Esophagus muscularis mucosa (tissue), 4 donors: ENCODE measurements at regions not wholly inside any gene's neighbourhood (a gene's known extent, or its start where the extent isn't known, plus 50 kb on each side); places are given as distances from the start of the nearest gene placed in this dataset.
"Not testable (repeated sequence)": the region's sequence is repeated elsewhere in the genome, so short reads cannot be mapped to it uniquely, and the experiment has no call there.

ENCODE experiments used
- DNase-seq: peaks from one replicate; pipeline ENCODE4 v3.0.0-alpha.2; 2017; ENCODE audit errors: extremely low spot score
- H3K27ac ChIP-seq, 4 donors: fragments of 200-600 bp; sonication (generic); replicated peaks in 1 of 4; 1 replicate in 3 of 4; 2 replicates in 1 of 4; pipeline ENCODE4 v1.5.1; 2016 to 2019; ENCODE audit warnings: mild to moderate bottlenecking in 1 of 4
- H3K27me3 ChIP-seq, 4 donors: fragments of 200-600 bp; sonication (generic); one replicate each; pipeline versions ENCODE4 v1.5.1 to v1.6.0; 2016 to 2019
- H3K36me3 ChIP-seq, 4 donors: fragments of 200-600 bp; sonication (generic); one replicate each; pipeline ENCODE4 v1.5.1; 2016 to 2019
- H3K4me1 ChIP-seq, 4 donors: fragments of 200-600 bp; sonication (generic); one replicate each; pipeline ENCODE4 v1.5.1; 2016 to 2019
- H3K4me3 ChIP-seq, 4 donors: fragments of 200-600 bp; sonication (generic); 1 replicate in 2 of 4; 2 replicates in 2 of 4; pipeline ENCODE4 v1.5.1; 2016 to 2019; ENCODE audit warnings: mild to moderate bottlenecking in 4 of 4, moderate library complexity in 1 of 4
- H3K9me3 ChIP-seq, 4 donors: fragments of 200-600 bp; sonication (generic); 1 replicate in 3 of 4; 2 replicates in 1 of 4; pipeline ENCODE4 v1.5.1; 2016 to 2019
- EP300 ChIP-seq: sonication (generic); formaldehyde crosslinking; IDR thresholded peaks from one replicate; pipeline ENCODE4 v1.6.1; 2017; ENCODE audit warnings: antibody characterized with exemption
- POLR2A ChIP-seq: fragments of 450-650 bp; IDR thresholded peaks from one replicate; pipeline ENCODE4 v1.6.1; 2017; ENCODE audit warnings: antibody characterized with exemption, moderate library complexity, mild to moderate bottlenecking, low read depth
- POLR2AphosphoS5 ChIP-seq, 2 donors: sonication (generic); formaldehyde crosslinking; IDR thresholded peaks; one replicate each; pipeline ENCODE4 v1.6.1; 2017; ENCODE audit warnings: antibody characterized with exemption in 2 of 2
- WGBS: methylation state at CpG from one replicate; pipeline ENCODE4 v1.1.5; 2018; 5-methylcytosine and 5-hydroxymethylcytosine counted together
- intact Hi-C: fragments of 100-400 bp; cut with DNase I; formaldehyde crosslinking; loops from one replicate; pipeline ENCODE4 v1.15.1; 2023
- TF ChIP-seq, protein P1 (sequence below), 3 experiments: fragments of 200-600 bp in 2 of 3; fragments of 450-650 bp in 1 of 3; sonication (generic) in 2 of 3; IDR thresholded peaks; one replicate each; pipeline ENCODE4 v1.5.1; 2017 to 2019; ENCODE audit warnings: antibody characterized with exemption in 3 of 3, mild to moderate bottlenecking in 2 of 3, moderate library complexity in 1 of 3

DNA sequence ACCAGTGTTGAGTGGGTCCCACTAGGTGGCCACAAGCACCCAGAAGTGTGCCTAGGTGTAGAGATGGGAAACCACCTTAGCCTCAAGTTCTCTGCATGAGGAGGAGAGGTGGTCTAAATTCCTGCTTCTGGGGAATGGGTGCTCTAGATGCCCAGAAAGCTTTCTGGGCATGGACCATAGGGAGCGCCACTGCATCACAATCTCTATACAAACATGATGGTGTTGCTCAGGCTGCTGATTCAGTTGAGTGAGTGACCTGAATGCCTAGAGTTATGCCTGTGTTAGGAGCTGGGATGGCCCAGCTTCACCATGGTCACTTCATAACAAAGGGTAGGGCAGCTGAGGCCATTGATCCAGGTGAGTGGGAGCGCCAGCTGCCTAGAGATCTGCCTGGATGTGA, 667.9 kb upstream of the ARRDC3 start:
- no peak for TF ChIP-seq POLR2A
- TF ChIP-seq, protein P1, sequence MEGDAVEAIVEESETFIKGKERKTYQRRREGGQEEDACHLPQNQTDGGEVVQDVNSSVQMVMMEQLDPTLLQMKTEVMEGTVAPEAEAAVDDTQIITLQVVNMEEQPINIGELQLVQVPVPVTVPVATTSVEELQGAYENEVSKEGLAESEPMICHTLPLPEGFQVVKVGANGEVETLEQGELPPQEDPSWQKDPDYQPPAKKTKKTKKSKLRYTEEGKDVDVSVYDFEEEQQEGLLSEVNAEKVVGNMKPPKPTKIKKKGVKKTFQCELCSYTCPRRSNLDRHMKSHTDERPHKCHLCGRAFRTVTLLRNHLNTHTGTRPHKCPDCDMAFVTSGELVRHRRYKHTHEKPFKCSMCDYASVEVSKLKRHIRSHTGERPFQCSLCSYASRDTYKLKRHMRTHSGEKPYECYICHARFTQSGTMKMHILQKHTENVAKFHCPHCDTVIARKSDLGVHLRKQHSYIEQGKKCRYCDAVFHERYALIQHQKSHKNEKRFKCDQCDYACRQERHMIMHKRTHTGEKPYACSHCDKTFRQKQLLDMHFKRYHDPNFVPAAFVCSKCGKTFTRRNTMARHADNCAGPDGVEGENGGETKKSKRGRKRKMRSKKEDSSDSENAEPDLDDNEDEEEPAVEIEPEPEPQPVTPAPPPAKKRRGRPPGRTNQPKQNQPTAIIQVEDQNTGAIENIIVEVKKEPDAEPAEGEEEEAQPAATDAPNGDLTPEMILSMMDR (IDR thresholded peaks at IDR 0.05) = no peak
- no peak for TF ChIP-seq POLR2AphosphoS5 (IDR thresholded peaks at IDR 0.05)
- TF ChIP-seq EP300 = no peak
- 96% methylated on average over 2 of the region's 2 CpGs for WGBS
- no peak for DNase-seq
- no peak overlapping the region for H3K27ac ChIP-seq
- no peaks in the 10 kb centered on the region for H3K9me3 ChIP-seq
- no peaks in the 10 kb centered on the region for H3K4me1 ChIP-seq
- H3K36me3 ChIP-seq = no peaks in the 10 kb centered on the region
- intact Hi-C loops = no loop called here
- no peak overlapping the region for H3K4me3 ChIP-seq
- H3K27me3 ChIP-seq = no peaks in the 10 kb centered on the region

DNA sequence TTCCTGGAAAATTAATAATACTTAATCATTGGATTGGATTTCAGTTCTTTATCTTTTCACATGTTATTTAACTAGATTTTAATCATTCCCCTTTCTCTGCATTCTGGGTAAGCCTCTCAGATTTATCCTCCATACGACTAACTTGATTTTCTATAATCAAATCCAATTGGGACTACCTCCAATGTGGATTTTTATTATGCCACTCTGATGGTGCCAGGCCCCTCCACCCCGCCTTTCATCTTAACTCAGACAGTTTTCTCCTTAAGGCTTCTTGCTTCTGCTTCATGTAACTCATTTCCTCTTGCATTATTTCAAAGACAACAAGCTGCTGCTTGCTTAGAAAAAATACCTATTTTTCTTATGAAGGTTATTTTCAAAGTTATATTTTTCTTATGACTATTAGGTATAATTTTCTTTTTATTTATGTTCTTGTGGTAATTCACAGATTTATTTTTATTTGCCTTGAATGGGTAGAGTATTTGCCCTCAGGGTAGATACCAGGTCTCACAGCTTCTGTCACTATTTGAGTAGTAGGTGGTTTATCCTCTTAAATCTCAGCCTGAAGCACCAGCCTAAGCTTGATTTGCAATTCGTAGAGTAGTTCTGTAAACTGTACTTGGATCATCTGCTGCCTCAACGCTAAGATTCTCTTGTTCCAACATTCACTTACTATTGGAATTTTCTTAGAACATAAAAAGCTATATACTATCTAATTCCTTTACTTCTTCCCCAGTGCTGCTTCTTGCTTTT, 659.0 kb upstream of the ARRDC3 start:
- H3K36me3 ChIP-seq = no peaks in the 10 kb centered on the region
- no peak overlapping the region for H3K4me3 ChIP-seq
- no peaks in the 10 kb centered on the region for H3K4me1 ChIP-seq
- H3K9me3 ChIP-seq = no peaks in the 10 kb centered on the region
- TF ChIP-seq, protein P1 (IDR thresholded peaks at IDR 0.05) = no peak
- TF ChIP-seq EP300 = no peak
- no peak for TF ChIP-seq POLR2A
- no peak for TF ChIP-seq POLR2AphosphoS5 (IDR thresholded peaks at IDR 0.05)
- H3K27me3 ChIP-seq = no peaks in the 10 kb centered on the region
- no peak overlapping the region for H3K27ac ChIP-seq
- DNase-seq = no peak
- WGBS = 73% methylated on average over 4 of the region's 4 CpGs
- intact Hi-C loops = no loop called here

DNA sequence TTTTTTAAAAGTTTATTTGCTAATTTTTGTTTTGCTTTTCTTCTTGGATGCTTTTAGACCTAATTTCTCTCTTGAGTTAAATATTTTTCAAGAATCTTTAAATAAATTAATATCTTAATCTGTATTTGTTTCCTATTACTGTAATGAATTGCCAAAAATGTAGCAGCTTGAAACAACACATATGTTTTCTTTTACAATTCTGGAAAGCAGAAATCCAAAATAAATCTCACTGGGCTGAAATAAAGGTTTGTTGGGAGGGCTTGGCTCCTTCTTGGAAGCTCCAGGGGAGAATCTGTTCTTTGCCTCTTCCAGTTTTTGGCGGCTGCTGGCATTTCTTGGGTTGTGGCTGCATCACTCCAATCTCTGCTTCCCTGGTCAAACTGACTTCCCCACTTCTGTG, 658.1 kb upstream of the ARRDC3 start:
- Histone ChIP-seq H3K4me1 (no peaks in the 10 kb centered on the region), H3K27me3 (no peaks in the 10 kb centered on the region), H3K4me3 (no peak overlapping the region), H3K36me3 (no peaks in the 10 kb centered on the region), H3K27ac (no peak overlapping the region), H3K9me3 (no peaks in the 10 kb centered on the region)
- intact Hi-C loops = no loop called here
- WGBS = 80% methylated on average over 1 of the region's 1 CpG
- no peak for DNase-seq
- TF ChIP-seq, protein P1 (IDR thresholded peaks at IDR 0.05) = no peak
- TF ChIP-seq EP300 (no peak), POLR2AphosphoS5 (IDR thresholded peaks at IDR 0.05) (no peak), POLR2A (no peak)

DNA sequence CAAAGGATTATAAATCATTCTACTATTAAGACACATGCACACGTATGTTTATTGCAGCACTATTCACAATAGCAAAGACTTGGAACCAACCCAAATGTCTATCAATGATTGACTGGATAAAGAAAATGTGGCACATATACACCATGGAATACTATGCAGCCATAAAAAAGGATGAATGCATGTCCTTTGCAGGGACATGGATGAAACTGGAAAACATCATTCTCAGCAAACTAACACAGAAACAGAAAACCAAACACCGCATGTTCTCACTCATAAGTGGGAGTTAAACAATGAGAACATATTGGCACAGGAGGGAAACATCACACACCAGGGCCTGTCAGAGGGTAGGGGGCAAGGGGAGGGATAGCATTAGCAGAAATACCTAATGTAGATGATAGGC, 646.7 kb upstream of the ARRDC3 start:
- H3K36me3 ChIP-seq, H3K27me3 ChIP-seq, H3K27ac ChIP-seq, intact Hi-C loops, H3K4me1 ChIP-seq, DNase-seq, H3K9me3 ChIP-seq, H3K4me3 ChIP-seq: not testable (repeated sequence)
- WGBS = 92% methylated on average over 2 of the region's 2 CpGs

DNA sequence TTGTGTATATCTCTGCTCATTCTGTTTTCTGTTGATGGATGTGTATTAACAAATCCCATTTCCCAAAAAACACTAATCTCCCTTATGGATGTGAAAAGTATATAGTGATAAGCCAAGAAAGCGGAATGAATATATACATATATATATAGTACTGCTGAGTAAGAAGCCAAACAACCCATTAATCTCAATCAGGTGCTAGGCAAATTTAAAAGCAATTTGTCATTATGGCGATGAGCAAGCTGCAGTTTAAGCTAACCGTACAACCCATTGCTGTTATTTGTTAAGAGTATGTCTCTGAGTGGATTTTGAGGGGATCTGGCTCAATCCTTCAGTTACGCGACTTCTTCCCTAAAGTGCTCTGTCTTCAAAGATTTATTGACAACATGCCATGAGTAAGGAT, 640.4 kb upstream of the ARRDC3 start:
- H3K27me3 ChIP-seq = no peaks in the 10 kb centered on the region
- WGBS = 41% methylated on average over 5 of the region's 5 CpGs
- H3K4me3 ChIP-seq = no peak overlapping the region
- TF ChIP-seq POLR2A (no peak), POLR2AphosphoS5 (IDR thresholded peaks at IDR 0.05) (no peak), EP300 (no peak)
- TF ChIP-seq, protein P1 (IDR thresholded peaks at IDR 0.05) = no peak
- DNase-seq = no peak
- no peaks in the 10 kb centered on the region for H3K9me3 ChIP-seq
- H3K4me1 ChIP-seq = no peaks in the 10 kb centered on the region
- intact Hi-C loops = no loop called here
- H3K27ac ChIP-seq = no peak overlapping the region
- no peaks in the 10 kb centered on the region for H3K36me3 ChIP-seq
